ENCODE measurements at regions not wholly inside any gene's neighbourhood (a gene's known extent, or its start where the extent isn't known, plus 50 kb on each side); places are given as distances from the start of the nearest gene placed in this dataset.

DNA sequence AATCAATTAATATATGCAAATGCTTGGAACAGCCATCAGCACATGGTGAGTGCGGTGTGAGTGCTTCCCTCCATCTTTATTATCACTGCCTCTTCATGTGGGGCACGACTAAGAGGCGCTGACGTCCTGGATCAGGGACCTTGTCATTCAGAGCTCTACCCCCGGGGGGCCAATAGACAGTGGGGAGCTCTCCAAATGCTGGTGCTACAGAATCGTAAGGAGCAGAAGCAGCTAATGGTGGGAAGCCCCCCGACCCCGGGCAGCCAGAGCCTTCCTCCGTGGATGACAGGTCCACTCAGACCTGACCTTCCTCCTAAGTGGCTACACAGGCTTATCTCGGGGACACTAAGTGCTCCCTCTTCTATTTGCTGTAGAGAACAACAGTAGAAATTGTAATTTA, 257.5 kb upstream of the PMEPA1 start:
- H3K79me2 ChIP-seq (ENCODE audit: control insufficient read depth in 1 of 2, insufficient read depth in 2 of 2, low read length in 2 of 2) = no peaks in the 10 kb centered on the region
- CTCF ChIA-PET (ENCODE audit: partially characterized antibody) = interaction anchor here (0.6 to 2.1 kb wide), 3 partner anchors 18 to 246 kb away, joined by 3 to 6 read pairs (median 5); no protein-coding TSS in a partner anchor
- no peak overlapping the region for H2AFZ ChIP-seq (ENCODE audit: low read length)
- no peak overlapping the region; the same call in 1 of the 2 replicates for H4K8ac ChIP-seq (ENCODE audit: extremely low read depth, insufficient read depth, low read length)
- no peaks in the 10 kb centered on the region for H3K36me3 ChIP-seq (ENCODE audit: control insufficient read depth in 2 of 4, insufficient read depth in 4 of 4, low read length in 3 of 4)
- H2BK12ac ChIP-seq (ENCODE audit: low read depth, low read length) = no peak overlapping the region
- TF ChIP-seq SAP30 (IDR thresholded peaks at IDR 0.05; ENCODE audit: insufficient read depth, insufficient replicate concordance, low read length) = no peak
- no peak for TF ChIP-seq CREB1 (IDR thresholded peaks at IDR 0.05)
- no peak for TF ChIP-seq TAF7 (optimal IDR thresholded peaks at IDR 0.05; ENCODE audit: borderline replicate concordance, low read depth, low read length)
- no peak for TF ChIP-seq RAD21 (IDR thresholded peaks at IDR 0.05 in 1 of 2, conservative IDR thresholded peaks at IDR 0.05 in 1 of 2; ENCODE audit: low read depth in 2 of 2, low read length in 2 of 2)
- no peak for TF ChIP-seq HDAC2 (IDR thresholded peaks at IDR 0.05; ENCODE audit: borderline replicate concordance in 1 of 2, low read depth in 2 of 2, low read length in 2 of 2)
- TF ChIP-seq CEBPB (IDR thresholded peaks at IDR 0.05; ENCODE audit: low read depth, low read length) = no peak
- no peak for TF ChIP-seq KDM5A (IDR thresholded peaks at IDR 0.05; ENCODE audit: low read length)
- no peak for TF ChIP-seq FOSL1 (IDR thresholded peaks at IDR 0.05; ENCODE audit: insufficient read depth, low read depth, low read length)
- TF ChIP-seq POLR2A (IDR thresholded peaks at IDR 0.05; ENCODE audit: control extremely low read depth in 1 of 2, low read depth in 2 of 2, low read length in 2 of 2) = no peak
- no peak overlapping the region for H2BK120ac ChIP-seq (replicated peaks; ENCODE audit: low read depth, low read length)
- H2BK15ac ChIP-seq (ENCODE audit: low read length) = no peak overlapping the region
- H2BK20ac ChIP-seq (ENCODE audit: low read length) = no peak overlapping the region
- no peak overlapping the region for H3K9ac ChIP-seq (replicated peaks in 1 of 4; ENCODE audit: extremely low read depth in 1 of 4, low read depth in 3 of 4, low read length in 3 of 4)
- H3K27ac ChIP-seq (ENCODE audit: low read depth, low read length) = no peak overlapping the region
- H3K27me3 ChIP-seq (replicated peaks in 1 of 4; ENCODE audit: control insufficient read depth in 3 of 4, extremely low read depth in 1 of 4, insufficient read depth in 3 of 4, low read length in 3 of 4) = no peaks in the 10 kb centered on the region; a peak in 1 of 7 replicates
- H3K4me3 ChIP-seq (ENCODE audit: extremely low read depth in 1 of 4, insufficient read depth in 2 of 4, low read depth in 3 of 4, low read length in 4 of 4) = no peak overlapping the region
- 92% methylated on average over 10 of the region's 10 CpGs; no CpG with 5 or more reads in 1 of the 2 experiments for WGBS, 2 experiments (ENCODE audit: extremely low coverage in 1 of 2, insufficient coverage in 1 of 2, insufficient read length in 1 of 2, insufficient replicate concordance in 2 of 2, low coverage in 1 of 2, low lambda C conversion rate in 2 of 2, missing lambda C conversion rate in 1 of 2)
- H3K4me1 ChIP-seq (replicated peaks in 1 of 4; ENCODE audit: control insufficient read depth in 3 of 4, insufficient read depth in 4 of 4, low read length in 3 of 4) = no peaks in the 10 kb centered on the region
- FAIRE-seq = no peak
- no peak overlapping the region for H3K18ac ChIP-seq (ENCODE audit: extremely low read depth, low read length)
- no peak overlapping the region for H4K91ac ChIP-seq (replicated peaks; ENCODE audit: insufficient read length, low read length)
- no peaks in the 10 kb centered on the region for H3K79me1 ChIP-seq (ENCODE audit: low read depth, low read length)
- no peak for DNase-seq (ENCODE audit: low read depth in 1 of 2, low spot score in 2 of 2)
- H3K14ac ChIP-seq (ENCODE audit: insufficient read length) = no peak overlapping the region
- no peak overlapping the region for H2BK5ac ChIP-seq (ENCODE audit: low read depth, low read length)
- no peak overlapping the region for H2AK5ac ChIP-seq (ENCODE audit: low read depth, low read length)
- no peak overlapping the region for H3K4me2 ChIP-seq (ENCODE audit: insufficient read depth in 1 of 2, low read depth in 2 of 2, low read length in 2 of 2)
- no peak overlapping the region for H3K56ac ChIP-seq (replicated peaks; ENCODE audit: insufficient read length, low read depth, low read length)
- peaks cover 2% of the 10 kb centered on the region; the same call in 1 of the 2 replicates for H3K23me2 ChIP-seq (ENCODE audit: low read depth, low read length)
- H3K4ac ChIP-seq (replicated peaks; ENCODE audit: insufficient read length, low read depth, low read length) = no peak overlapping the region
- H3K9me3 ChIP-seq (ENCODE audit: insufficient read depth in 2 of 2, low read depth in 1 of 2, low read length in 1 of 2) = no peaks in the 10 kb centered on the region
- no peak overlapping the region for H3K23ac ChIP-seq (ENCODE audit: insufficient read length)
- POLR2A ChIA-PET (ENCODE audit: partially characterized antibody) = interaction anchor here (0.9 kb wide), 1 partner anchor 257 kb away, joined by 3 read pairs; no protein-coding TSS in a partner anchor
- H4K5ac ChIP-seq (ENCODE audit: insufficient read length, low read depth, low read length) = no peak overlapping the region
- no peaks in the 10 kb centered on the region for H4K20me1 ChIP-seq (replicated peaks in 1 of 2; ENCODE audit: control insufficient read depth in 1 of 2, insufficient read depth in 2 of 2, low read length in 2 of 2)

Data from H1 (cell line).